Astrocyte of the spinal cord (primary cell): ENCODE measurements at regions not wholly inside any gene's neighbourhood (a gene's known extent, or its start where the extent isn't known, plus 50 kb on each side); places are given as distances from the start of the nearest gene placed in this dataset.

ENCODE experiments used
- DNase-seq: peaks from one replicate; pipeline ENCODE4 v3.0.0; 2011; ENCODE audit warnings: low read depth, low spot score
- H3K4me3 ChIP-seq: 2 replicates; pipeline ENCODE4 v1.5.1; 2011; ENCODE audit warnings: low read depth, mild to moderate bottlenecking, low read length, moderate library complexity
- CTCF ChIP-seq: IDR thresholded peaks from 2 replicates; pipeline ENCODE4 v1.5.1; 2012; ENCODE audit warnings: low read depth, mild to moderate bottlenecking, low read length, inconsistent platforms
- in situ Hi-C: cut with HindIII; loops from 2 replicates; pipeline ENCODE4 v1.10.0; 2017; ENCODE audit warnings: low sequenced_read_pairs

GRCh38 chr22:27011133-27011532, 353.7 kb downstream of the MIAT start:
- no peak for TF ChIP-seq CTCF
- in situ Hi-C loops, result no loop called here
- H3K4me3 ChIP-seq, result no peak overlapping the region

GRCh38 chr22:27011717-27012116, 354.3 kb downstream of the MIAT start:
- in situ Hi-C loops, result no loop called here
- no peak overlapping the region for H3K4me3 ChIP-seq
- DNase-seq, result no peak
- no peak for TF ChIP-seq CTCF

More at GRCh38 chr22:27011133-27011532, 353.7 kb downstream of the MIAT start:
- no peak for DNase-seq

GRCh38 chr22:27019827-27020226, 362.4 kb downstream of the MIAT start:
- no peak for DNase-seq
- H3K4me3 ChIP-seq, result no peak overlapping the region
- no peak for TF ChIP-seq CTCF
- in situ Hi-C loops, result no loop called here

- in situ Hi-C loops, result no loop called here
- no peak overlapping the region for H3K4me3 ChIP-seq
- no peak for DNase-seq
- no peak for TF ChIP-seq CTCF
Observed at GRCh38 chr22:27022274-27022895, 365.0 kb downstream of the MIAT start.

- no peak for DNase-seq
- no peak overlapping the region for H3K4me3 ChIP-seq
- TF ChIP-seq CTCF, result no peak
- in situ Hi-C loops, result no loop called here
Observed at GRCh38 chr22:27022896-27023361, 365.5 kb downstream of the MIAT start.

GRCh38 chr22:27023591-27023990, 366.2 kb downstream of the MIAT start:
- no peak overlapping the region for H3K4me3 ChIP-seq
- in situ Hi-C loops, result no loop called here
- TF ChIP-seq CTCF, result no peak
- no peak for DNase-seq
